ENCODE measurements at regions not wholly inside any gene's neighbourhood (a gene's known extent, or its start where the extent isn't known, plus 50 kb on each side); places are given as distances from the start of the nearest gene placed in this dataset.

DNA sequence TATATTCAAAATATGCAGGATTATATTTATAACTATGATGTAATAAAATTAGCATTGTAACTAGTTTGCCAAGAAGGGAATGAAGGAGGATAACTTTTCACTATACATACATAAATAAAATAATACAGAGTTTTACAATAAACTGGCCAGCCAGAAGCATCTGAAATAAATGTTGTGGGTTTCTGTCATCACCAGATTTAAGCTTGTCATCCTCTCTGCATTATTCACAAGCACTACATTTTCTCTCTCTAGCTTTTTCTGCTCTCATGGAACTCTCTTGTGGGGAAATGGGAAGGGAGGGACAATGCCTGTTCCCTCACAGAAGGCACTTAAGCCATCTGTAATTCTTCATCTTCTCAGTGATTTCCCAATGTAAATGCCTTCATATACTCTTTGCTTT is 626.8 kb downstream of the SEMA5A start:
- Histone ChIP-seq H2AFZ (ENCODE audit: low read length) (no peak overlapping the region), H3K4me1 (ENCODE audit: insufficient read depth, low read length) (no peaks in the 10 kb centered on the region), H3K9ac (ENCODE audit: insufficient read depth, low read depth, low read length) (no peak overlapping the region), H3K36me3 (replicated peaks in 1 of 2; ENCODE audit: control insufficient read depth in 1 of 2, insufficient read depth in 2 of 2, low read length in 2 of 2) (no peaks in the 10 kb centered on the region), H3K4me2 (ENCODE audit: low read depth, low read length) (no peak overlapping the region), H4K20me1 (ENCODE audit: insufficient read depth, low read length) (no peaks in the 10 kb centered on the region), H3K27ac (ENCODE audit: extremely low read length, insufficient read depth, low read length) (no peak overlapping the region), H3K79me2 (ENCODE audit: insufficient read depth, low read length) (no peaks in the 10 kb centered on the region), H3K27me3 (ENCODE audit: control insufficient read depth in 1 of 2, insufficient read depth in 2 of 2, low read length in 2 of 2) (no peaks in the 10 kb centered on the region), H3K4me3 (replicated peaks in 1 of 3; ENCODE audit: insufficient read depth in 1 of 3, low read depth in 2 of 3, low read length in 3 of 3) (no peak overlapping the region), H3K9me3 (ENCODE audit: low read length) (peaks cover 71% of the 10 kb centered on the region)
- intact Hi-C loops (cut with micrococcal nuclease; ENCODE audit: unreplicated experiment), result no loop called here
- in situ Hi-C loops (cut with HindIII; ENCODE audit: extremely low pct_ligation_motif_present, low pct_unique_long_range_greater_than_20kb), result no loop called here
- BruUV-seq (replicated peaks), result no TSS peak
- ChIA-PET CTCF (ENCODE audit: low intra/inter-chr PET ratio, low total read pairs) (no interaction called here), POLR2A (no interaction called here)
- FAIRE-seq, result no peak
- no peak for TF ChIP-seq KLF15 (CRISPR knock-in tag; IDR thresholded peaks at IDR 0.05; ENCODE audit: borderline replicate concordance)
- TF ChIP-seq ATF7 (IDR thresholded peaks at IDR 0.05), result 0 out of 2 replicates have a peak, but pooled peaks have one; percentile 7
- TF ChIP-seq ATF7 (CRISPR knock-in tag; IDR thresholded peaks at IDR 0.05), result no peak
- no peak for ATAC-seq
- DNase-seq (ENCODE audit: low spot score), result no peak

DNA sequence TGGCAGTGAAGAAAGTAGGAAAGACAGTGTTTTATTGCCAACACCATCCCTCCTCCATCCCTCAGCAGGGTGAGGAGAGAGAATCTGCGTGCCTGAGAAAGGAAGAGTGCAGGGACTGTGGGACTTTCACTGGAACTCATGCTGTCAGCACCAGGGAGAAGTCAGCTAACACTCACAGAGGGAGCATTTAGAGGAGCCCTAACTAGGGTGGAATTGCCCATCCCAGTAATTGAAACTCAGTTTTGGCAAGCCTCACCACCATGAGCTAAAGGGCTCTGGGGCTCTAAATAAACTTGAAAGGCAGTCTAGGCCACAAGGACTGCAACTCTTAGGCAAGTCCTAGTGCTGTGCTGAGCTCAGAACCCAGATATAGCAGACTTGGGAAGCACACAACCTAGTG is 622.3 kb downstream of the SEMA5A start:
- H4K20me1 ChIP-seq (ENCODE audit: insufficient read depth, low read length), result no peaks in the 10 kb centered on the region
- TF ChIP-seq ZNF652 (CRISPR knock-in tag; IDR thresholded peaks at IDR 0.05; ENCODE audit: borderline replicate concordance, low read depth) (no peak), IRF1 (CRISPR knock-in tag; IDR thresholded peaks at IDR 0.05; ENCODE audit: low read depth) (no peak)
- TF ChIP-seq, protein P1, sequence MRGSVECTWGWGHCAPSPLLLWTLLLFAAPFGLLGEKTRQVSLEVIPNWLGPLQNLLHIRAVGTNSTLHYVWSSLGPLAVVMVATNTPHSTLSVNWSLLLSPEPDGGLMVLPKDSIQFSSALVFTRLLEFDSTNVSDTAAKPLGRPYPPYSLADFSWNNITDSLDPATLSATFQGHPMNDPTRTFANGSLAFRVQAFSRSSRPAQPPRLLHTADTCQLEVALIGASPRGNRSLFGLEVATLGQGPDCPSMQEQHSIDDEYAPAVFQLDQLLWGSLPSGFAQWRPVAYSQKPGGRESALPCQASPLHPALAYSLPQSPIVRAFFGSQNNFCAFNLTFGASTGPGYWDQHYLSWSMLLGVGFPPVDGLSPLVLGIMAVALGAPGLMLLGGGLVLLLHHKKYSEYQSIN (CRISPR knock-in tag; IDR thresholded peaks at IDR 0.05; ENCODE audit: borderline replicate concordance), result no peak
- no peak for DNase-seq (ENCODE audit: low spot score)
- H3K4me3 ChIP-seq (replicated peaks in 1 of 3; ENCODE audit: insufficient read depth in 1 of 3, low read depth in 2 of 3, low read length in 3 of 3), result no peak overlapping the region
- no peak for ATAC-seq
- H3K79me2 ChIP-seq (ENCODE audit: insufficient read depth, low read length), result no peaks in the 10 kb centered on the region
- BruUV-seq (replicated peaks), result no TSS peak
- no peaks in the 10 kb centered on the region for H3K4me1 ChIP-seq (ENCODE audit: insufficient read depth, low read length)
- no peak overlapping the region for H2AFZ ChIP-seq (ENCODE audit: low read length)
- ChIA-PET POLR2A (no interaction called here), CTCF (ENCODE audit: low intra/inter-chr PET ratio, low total read pairs) (no interaction called here)
- H3K27me3 ChIP-seq (ENCODE audit: control insufficient read depth in 1 of 2, insufficient read depth in 2 of 2, low read length in 2 of 2), result no peaks in the 10 kb centered on the region
- no peaks in the 10 kb centered on the region for H3K36me3 ChIP-seq (replicated peaks in 1 of 2; ENCODE audit: control insufficient read depth in 1 of 2, insufficient read depth in 2 of 2, low read length in 2 of 2)
- H3K27ac ChIP-seq (ENCODE audit: extremely low read length, insufficient read depth, low read length), result no peak overlapping the region
- no peak overlapping the region for H3K4me2 ChIP-seq (ENCODE audit: low read depth, low read length)
- H3K9ac ChIP-seq (ENCODE audit: insufficient read depth, low read depth, low read length), result no peak overlapping the region
- H3K9me3 ChIP-seq (ENCODE audit: low read length), result peaks cover 60% of the 10 kb centered on the region
- no peak for FAIRE-seq
- in situ Hi-C loops (cut with HindIII; ENCODE audit: extremely low pct_ligation_motif_present, low pct_unique_long_range_greater_than_20kb), result no loop called here
- intact Hi-C loops (cut with micrococcal nuclease; ENCODE audit: unreplicated experiment), result no loop called here
- 0% methylated on average over 1 of the region's 1 CpG for WGBS (ENCODE audit: low lambda C conversion rate)
